SK-N-SH treated with all-trans-retinoic acid at 6 μM for 48 hours (cell line): ENCODE measurements at regions not wholly inside any gene's neighbourhood (a gene's known extent, or its start where the extent isn't known, plus 50 kb on each side); places are given as distances from the start of the nearest gene placed in this dataset.

Source experiments
- ATAC-seq: fragments of 200-7000 bp; cut with Tn5 transposase; 3 replicates; pipeline ENCODE4 v1.9.1; 2020; ENCODE audit warnings: mild to moderate bottlenecking, moderate library complexity
- BACH2 ChIP-seq: fragments of 250-450 bp; sonication (Bioruptor Pico); IDR thresholded peaks from 2 replicates; pipeline ENCODE4 v1.9.0; 2021; ENCODE audit warnings: mild to moderate bottlenecking, borderline replicate concordance
- CSDC2 ChIP-seq: fragments of 250-450 bp; sonication (Bioruptor Pico); IDR thresholded peaks from 2 replicates; pipeline ENCODE4 v1.5.0; 2020; ENCODE audit warnings: mild to moderate bottlenecking, moderate library complexity
- ESRRG ChIP-seq: fragments of 250-450 bp; sonication (Bioruptor Pico); IDR thresholded peaks from 2 replicates; pipeline ENCODE4 v1.6.1; 2021; ENCODE audit warnings: mild to moderate bottlenecking
- GLIS3 ChIP-seq: fragments of 250-450 bp; sonication (Bioruptor Pico); IDR thresholded peaks from 2 replicates; pipeline ENCODE4 v1.5.0; 2020; ENCODE audit warnings: mild to moderate bottlenecking, moderate library complexity
- ISL1 ChIP-seq: fragments of 250-450 bp; sonication (Bioruptor Pico); IDR thresholded peaks from 2 replicates; pipeline ENCODE4 v2.1.2; 2022; ENCODE audit warnings: mild to moderate bottlenecking, moderate library complexity
- PPARA ChIP-seq: fragments of 250-450 bp; sonication (Bioruptor Pico); IDR thresholded peaks from 2 replicates; pipeline ENCODE4 v1.5.0; 2020; ENCODE audit warnings: mild to moderate bottlenecking, borderline replicate concordance
- RARB ChIP-seq: fragments of 250-450 bp; sonication (Bioruptor Pico); IDR thresholded peaks from 2 replicates; pipeline ENCODE4 v1.8.0; 2021; ENCODE audit warnings: mild to moderate bottlenecking, moderate library complexity
- SNAI2 ChIP-seq: fragments of 250-450 bp; sonication (Bioruptor Pico); IDR thresholded peaks from 2 replicates; pipeline ENCODE4 v1.5.0; 2020; ENCODE audit warnings: mild to moderate bottlenecking, moderate library complexity
- TCF4 ChIP-seq: fragments of 250-450 bp; sonication (Bioruptor Pico); IDR thresholded peaks from 2 replicates; pipeline ENCODE4 v1.8.0; 2021; ENCODE audit warnings: mild to moderate bottlenecking, moderate library complexity, borderline replicate concordance
- TOX ChIP-seq: fragments of 250-450 bp; sonication (Bioruptor Pico); IDR thresholded peaks from 2 replicates; pipeline ENCODE4 v1.8.0; 2021; ENCODE audit warnings: mild to moderate bottlenecking, moderate library complexity, borderline replicate concordance
- ZC3H10 ChIP-seq: fragments of 250-450 bp; sonication (Bioruptor Pico); IDR thresholded peaks from 2 replicates; pipeline ENCODE4 v1.5.1; 2021; ENCODE audit warnings: mild to moderate bottlenecking, moderate library complexity
- ZFP3 ChIP-seq: fragments of 250-450 bp; sonication (Bioruptor Pico); IDR thresholded peaks from 2 replicates; pipeline ENCODE4 v1.5.0; 2020; ENCODE audit warnings: mild to moderate bottlenecking, moderate library complexity
- ZFP30 ChIP-seq: fragments of 450-650 bp; formaldehyde crosslinking; IDR thresholded peaks from 2 replicates; pipeline ENCODE4 v1.5.0; 2022; ENCODE audit warnings: mild to moderate bottlenecking, moderate library complexity
- ZNF70 ChIP-seq: fragments of 450-650 bp; formaldehyde crosslinking; IDR thresholded peaks from 2 replicates; pipeline ENCODE4 v1.5.0; 2020; ENCODE audit warnings: mild to moderate bottlenecking, moderate library complexity
- ZNF8 ChIP-seq: fragments of 450-650 bp; formaldehyde crosslinking; IDR thresholded peaks from 2 replicates; pipeline ENCODE4 v1.5.0; 2020; ENCODE audit warnings: mild to moderate bottlenecking, moderate library complexity
- TF ChIP-seq, protein P1 (sequence below): fragments of 250-450 bp; sonication (Bioruptor Pico); IDR thresholded peaks from 2 replicates; pipeline ENCODE4 v1.8.0; 2021; ENCODE audit warnings: low read depth, mild to moderate bottlenecking, moderate library complexity, borderline replicate concordance
- TF ChIP-seq, protein P2 (sequence below): fragments of 250-450 bp; sonication (Bioruptor Pico); IDR thresholded peaks from 2 replicates; pipeline ENCODE4 v1.5.1; 2021; ENCODE audit warnings: mild to moderate bottlenecking, moderate library complexity
- TF ChIP-seq, protein P3 (sequence below): fragments of 250-450 bp; sonication (Bioruptor Pico); IDR thresholded peaks from 2 replicates; pipeline ENCODE4 v1.8.0; 2020; ENCODE audit warnings: mild to moderate bottlenecking, moderate library complexity, borderline replicate concordance
- TF ChIP-seq, protein P4 (sequence below): fragments of 250-450 bp; sonication (Bioruptor Pico); IDR thresholded peaks from 2 replicates; pipeline ENCODE4 v1.5.0; 2020; ENCODE audit warnings: mild to moderate bottlenecking, moderate library complexity
- TF ChIP-seq, protein P5 (sequence below): fragments of 250-450 bp; sonication (Bioruptor Pico); IDR thresholded peaks from 2 replicates; pipeline ENCODE4 v1.5.1; 2020; ENCODE audit warnings: low read depth, mild to moderate bottlenecking, moderate library complexity

DNA sequence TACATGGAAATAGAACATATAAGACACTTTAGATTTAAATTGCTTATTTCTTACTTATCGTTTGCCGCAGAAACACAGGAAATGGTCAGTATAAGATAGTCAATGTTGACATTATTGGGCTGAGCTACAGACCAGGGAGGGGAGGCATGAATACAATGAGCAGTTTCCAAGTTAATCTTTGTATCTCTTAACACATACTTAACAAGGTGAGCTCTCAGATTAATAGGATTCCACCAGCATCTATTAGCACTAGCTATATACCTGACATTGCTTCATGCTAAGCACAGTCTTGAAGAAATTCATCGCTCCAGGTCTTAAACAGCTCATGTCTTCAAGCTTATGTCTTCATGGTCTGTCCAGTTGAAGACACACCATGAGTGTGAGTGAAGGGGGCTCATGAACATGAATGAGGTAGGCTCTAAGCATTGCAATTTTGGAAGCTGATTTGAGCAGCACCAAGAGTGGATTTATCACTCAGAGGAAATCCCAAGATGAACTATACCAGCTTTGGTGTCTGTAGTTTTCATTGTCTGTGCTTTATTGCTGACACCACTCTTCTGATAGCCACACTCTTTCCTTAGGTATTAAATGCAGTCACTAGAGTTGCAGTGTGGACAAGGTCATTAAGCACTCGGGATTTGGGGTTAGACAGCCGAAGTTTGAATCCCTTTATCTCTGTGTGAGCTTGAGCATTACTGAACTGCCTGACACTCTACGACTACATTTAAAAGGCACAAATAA lies 359.3 kb upstream of the EPHA4 start:
- TF ChIP-seq ZNF8 (CRISPR knock-in tag) (no peak), ZFP30 (CRISPR knock-in tag) (no peak), GLIS3 (CRISPR knock-in tag) (no peak), ISL1 (CRISPR knock-in tag) (no peak), ZFP3 (CRISPR knock-in tag) (no peak), SNAI2 (CRISPR knock-in tag) (no peak), CSDC2 (CRISPR knock-in tag) (no peak), RARB (no peak), TCF4 (no peak), ZC3H10 (CRISPR knock-in tag) (no peak), BACH2 (CRISPR knock-in tag) (no peak), ESRRG (no peak), ZNF70 (CRISPR knock-in tag) (no peak), TOX (CRISPR knock-in tag) (no peak)
- TF ChIP-seq, protein P1, sequence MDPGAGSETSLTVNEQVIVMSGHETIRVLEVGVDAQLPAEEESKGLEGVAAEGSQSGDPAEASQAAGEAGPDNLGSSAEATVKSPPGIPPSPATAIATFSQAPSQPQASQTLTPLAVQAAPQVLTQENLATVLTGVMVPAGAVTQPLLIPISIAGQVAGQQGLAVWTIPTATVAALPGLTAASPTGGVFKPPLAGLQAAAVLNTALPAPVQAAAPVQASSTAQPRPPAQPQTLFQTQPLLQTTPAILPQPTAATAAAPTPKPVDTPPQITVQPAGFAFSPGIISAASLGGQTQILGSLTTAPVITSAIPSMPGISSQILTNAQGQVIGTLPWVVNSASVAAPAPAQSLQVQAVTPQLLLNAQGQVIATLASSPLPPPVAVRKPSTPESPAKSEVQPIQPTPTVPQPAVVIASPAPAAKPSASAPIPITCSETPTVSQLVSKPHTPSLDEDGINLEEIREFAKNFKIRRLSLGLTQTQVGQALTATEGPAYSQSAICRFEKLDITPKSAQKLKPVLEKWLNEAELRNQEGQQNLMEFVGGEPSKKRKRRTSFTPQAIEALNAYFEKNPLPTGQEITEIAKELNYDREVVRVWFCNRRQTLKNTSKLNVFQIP (CRISPR knock-in tag) = no peak
- TF ChIP-seq, protein P2, sequence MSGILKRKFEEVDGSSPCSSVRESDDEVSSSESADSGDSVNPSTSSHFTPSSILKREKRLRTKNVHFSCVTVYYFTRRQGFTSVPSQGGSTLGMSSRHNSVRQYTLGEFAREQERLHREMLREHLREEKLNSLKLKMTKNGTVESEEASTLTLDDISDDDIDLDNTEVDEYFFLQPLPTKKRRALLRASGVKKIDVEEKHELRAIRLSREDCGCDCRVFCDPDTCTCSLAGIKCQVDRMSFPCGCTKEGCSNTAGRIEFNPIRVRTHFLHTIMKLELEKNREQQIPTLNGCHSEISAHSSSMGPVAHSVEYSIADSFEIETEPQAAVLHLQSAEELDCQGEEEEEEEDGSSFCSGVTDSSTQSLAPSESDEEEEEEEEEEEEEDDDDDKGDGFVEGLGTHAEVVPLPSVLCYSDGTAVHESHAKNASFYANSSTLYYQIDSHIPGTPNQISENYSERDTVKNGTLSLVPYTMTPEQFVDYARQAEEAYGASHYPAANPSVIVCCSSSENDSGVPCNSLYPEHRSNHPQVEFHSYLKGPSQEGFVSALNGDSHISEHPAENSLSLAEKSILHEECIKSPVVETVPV = no peak
- TF ChIP-seq, protein P3, sequence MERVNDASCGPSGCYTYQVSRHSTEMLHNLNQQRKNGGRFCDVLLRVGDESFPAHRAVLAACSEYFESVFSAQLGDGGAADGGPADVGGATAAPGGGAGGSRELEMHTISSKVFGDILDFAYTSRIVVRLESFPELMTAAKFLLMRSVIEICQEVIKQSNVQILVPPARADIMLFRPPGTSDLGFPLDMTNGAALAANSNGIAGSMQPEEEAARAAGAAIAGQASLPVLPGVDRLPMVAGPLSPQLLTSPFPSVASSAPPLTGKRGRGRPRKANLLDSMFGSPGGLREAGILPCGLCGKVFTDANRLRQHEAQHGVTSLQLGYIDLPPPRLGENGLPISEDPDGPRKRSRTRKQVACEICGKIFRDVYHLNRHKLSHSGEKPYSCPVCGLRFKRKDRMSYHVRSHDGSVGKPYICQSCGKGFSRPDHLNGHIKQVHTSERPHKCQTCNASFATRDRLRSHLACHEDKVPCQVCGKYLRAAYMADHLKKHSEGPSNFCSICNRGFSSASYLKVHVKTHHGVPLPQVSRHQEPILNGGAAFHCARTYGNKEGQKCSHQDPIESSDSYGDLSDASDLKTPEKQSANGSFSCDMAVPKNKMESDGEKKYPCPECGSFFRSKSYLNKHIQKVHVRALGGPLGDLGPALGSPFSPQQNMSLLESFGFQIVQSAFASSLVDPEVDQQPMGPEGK (CRISPR knock-in tag) = no peak
- TF ChIP-seq, protein P4, sequence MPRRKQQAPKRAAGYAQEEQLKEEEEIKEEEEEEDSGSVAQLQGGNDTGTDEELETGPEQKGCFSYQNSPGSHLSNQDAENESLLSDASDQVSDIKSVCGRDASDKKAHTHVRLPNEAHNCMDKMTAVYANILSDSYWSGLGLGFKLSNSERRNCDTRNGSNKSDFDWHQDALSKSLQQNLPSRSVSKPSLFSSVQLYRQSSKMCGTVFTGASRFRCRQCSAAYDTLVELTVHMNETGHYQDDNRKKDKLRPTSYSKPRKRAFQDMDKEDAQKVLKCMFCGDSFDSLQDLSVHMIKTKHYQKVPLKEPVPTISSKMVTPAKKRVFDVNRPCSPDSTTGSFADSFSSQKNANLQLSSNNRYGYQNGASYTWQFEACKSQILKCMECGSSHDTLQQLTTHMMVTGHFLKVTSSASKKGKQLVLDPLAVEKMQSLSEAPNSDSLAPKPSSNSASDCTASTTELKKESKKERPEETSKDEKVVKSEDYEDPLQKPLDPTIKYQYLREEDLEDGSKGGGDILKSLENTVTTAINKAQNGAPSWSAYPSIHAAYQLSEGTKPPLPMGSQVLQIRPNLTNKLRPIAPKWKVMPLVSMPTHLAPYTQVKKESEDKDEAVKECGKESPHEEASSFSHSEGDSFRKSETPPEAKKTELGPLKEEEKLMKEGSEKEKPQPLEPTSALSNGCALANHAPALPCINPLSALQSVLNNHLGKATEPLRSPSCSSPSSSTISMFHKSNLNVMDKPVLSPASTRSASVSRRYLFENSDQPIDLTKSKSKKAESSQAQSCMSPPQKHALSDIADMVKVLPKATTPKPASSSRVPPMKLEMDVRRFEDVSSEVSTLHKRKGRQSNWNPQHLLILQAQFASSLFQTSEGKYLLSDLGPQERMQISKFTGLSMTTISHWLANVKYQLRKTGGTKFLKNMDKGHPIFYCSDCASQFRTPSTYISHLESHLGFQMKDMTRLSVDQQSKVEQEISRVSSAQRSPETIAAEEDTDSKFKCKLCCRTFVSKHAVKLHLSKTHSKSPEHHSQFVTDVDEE = no peak
- TF ChIP-seq, protein P5, sequence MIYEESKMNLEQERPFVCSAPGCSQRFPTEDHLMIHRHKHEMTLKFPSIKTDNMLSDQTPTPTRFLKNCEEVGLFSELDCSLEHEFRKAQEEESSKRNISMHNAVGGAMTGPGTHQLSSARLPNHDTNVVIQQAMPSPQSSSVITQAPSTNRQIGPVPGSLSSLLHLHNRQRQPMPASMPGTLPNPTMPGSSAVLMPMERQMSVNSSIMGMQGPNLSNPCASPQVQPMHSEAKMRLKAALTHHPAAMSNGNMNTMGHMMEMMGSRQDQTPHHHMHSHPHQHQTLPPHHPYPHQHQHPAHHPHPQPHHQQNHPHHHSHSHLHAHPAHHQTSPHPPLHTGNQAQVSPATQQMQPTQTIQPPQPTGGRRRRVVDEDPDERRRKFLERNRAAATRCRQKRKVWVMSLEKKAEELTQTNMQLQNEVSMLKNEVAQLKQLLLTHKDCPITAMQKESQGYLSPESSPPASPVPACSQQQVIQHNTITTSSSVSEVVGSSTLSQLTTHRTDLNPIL (CRISPR knock-in tag) = no peak
- no peak for ATAC-seq

DNA sequence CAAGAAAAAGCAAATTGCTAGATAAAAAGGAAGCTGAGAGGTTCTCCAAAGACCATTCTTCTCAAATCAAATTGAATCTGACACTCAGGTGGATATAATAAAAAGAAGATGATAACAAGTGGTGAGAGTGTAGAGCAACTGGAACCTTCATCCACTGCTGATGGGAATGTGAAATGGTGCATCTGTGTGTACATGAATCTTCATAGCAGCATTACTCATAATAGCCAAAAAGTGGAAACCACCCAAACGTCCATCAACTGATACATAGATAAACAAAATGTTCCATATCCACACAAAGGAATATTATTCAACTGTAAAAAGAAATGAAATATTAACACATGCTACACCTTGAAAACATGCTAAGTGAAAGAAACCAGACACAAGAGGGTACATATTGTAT lies 357.2 kb upstream of the EPHA4 start:
- TF ChIP-seq PPARA (no peak), ZNF8 (CRISPR knock-in tag) (no peak), BACH2 (CRISPR knock-in tag) (no peak), ZNF70 (CRISPR knock-in tag) (no peak)
- ATAC-seq = no peak

DNA sequence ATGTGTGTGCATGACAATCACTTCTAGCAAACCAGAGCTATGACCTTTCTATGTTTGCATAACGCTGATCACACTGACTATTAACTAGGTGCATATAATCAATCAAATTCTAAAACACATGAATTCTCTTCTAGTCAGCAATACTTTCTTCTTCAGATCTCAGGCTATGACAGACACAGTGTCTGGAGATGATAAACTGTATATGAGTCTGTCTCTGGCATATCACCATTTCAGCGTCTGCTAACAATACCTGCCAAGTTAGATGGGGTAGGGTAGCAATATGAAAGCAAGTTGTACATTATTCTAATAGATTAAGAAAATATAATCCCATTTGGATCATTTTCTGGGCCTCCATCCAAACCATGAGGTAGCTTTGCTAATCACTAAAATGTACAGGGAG lies 354.2 kb upstream of the EPHA4 start:
- no peak for ATAC-seq
- TF ChIP-seq, protein P1 (CRISPR knock-in tag) = no peak
